ENCODE measurements at regions not wholly inside any gene's neighbourhood (a gene's known extent, or its start where the extent isn't known, plus 50 kb on each side); places are given as distances from the start of the nearest gene placed in this dataset.
A peak's percentile ranks its signal among the peaks of the same experiment; 100 is the strongest.

GRCh38 chr6:67888886-67889681, 746.0 kb upstream of the ADGRB3 start (continued):
- TF ChIP-seq NR4A1 (CRISPR knock-in tag; IDR thresholded peaks at IDR 0.05) (no peak), NR4A1 (tag; IDR thresholded peaks at IDR 0.05) (peak; percentile 91), DACH1 (IDR thresholded peaks at IDR 0.05; ENCODE audit: partially characterized antibody) (peak; percentile 77), WHSC1 (IDR thresholded peaks at IDR 0.05; ENCODE audit: low read length) (no peak), SMAD1 (IDR thresholded peaks at IDR 0.05; ENCODE audit: low read depth, low read length, partially characterized antibody) (peak; percentile 78), ETV5 (CRISPR knock-in tag; IDR thresholded peaks at IDR 0.05; ENCODE audit: low read depth) (peak; percentile 100), ADNP (tag; IDR thresholded peaks at IDR 0.05) (peak; percentile 16; the same call in 1 of the 2 replicates), HDAC6 (IDR thresholded peaks at IDR 0.05; ENCODE audit: low read depth, low read length) (no peak), PKNOX1 (IDR thresholded peaks at IDR 0.05) (peak; percentile 94), CEBPZ (IDR thresholded peaks at IDR 0.05; ENCODE audit: borderline replicate concordance, low read depth, low read length) (no peak), ZFP30 (CRISPR knock-in tag; IDR thresholded peaks at IDR 0.05; ENCODE audit: borderline replicate concordance) (no peak), YBX1 (IDR thresholded peaks at IDR 0.05) (no peak), CGGBP1 (CRISPR knock-in tag; IDR thresholded peaks at IDR 0.05) (no peak), U2AF2 (optimal IDR thresholded peaks at IDR 0.05; ENCODE audit: low read depth, low read length) (no peak), ARID1B (IDR thresholded peaks at IDR 0.05) (peak; percentile 99), RUNX1 (IDR thresholded peaks at IDR 0.05; ENCODE audit: low read depth) (peak; percentile 95; the same call in 1 of the 2 replicates), NELFE (IDR thresholded peaks at IDR 0.05; ENCODE audit: insufficient read depth, insufficient read length) (no peak), ZNF274 (IDR thresholded peaks at IDR 0.05; ENCODE audit: borderline replicate concordance, low read depth, low read length) (no peak)

Data from K562 (cell line).